ENCODE measurements at regions not wholly inside any gene's neighbourhood (a gene's known extent, or its start where the extent isn't known, plus 50 kb on each side); places are given as distances from the start of the nearest gene placed in this dataset.

DNA sequence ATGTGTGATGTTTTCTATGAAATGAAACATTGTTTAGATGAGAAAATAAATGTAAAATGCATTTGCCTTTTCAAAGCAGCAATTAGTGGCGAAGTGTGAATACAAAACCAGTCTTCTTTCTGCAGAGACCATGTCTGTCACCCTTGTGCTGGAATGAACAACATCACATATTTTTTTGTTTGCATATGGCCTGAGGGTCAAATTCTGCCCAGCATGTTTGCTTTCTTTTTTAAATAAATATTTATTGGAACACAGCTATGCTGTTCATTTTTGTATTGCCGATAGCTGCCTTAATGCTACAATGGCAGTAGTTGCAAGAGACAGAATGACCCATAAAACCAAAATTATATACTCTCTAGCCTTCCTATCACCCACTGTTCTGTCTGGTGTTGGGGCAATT, 75.3 kb upstream of the SNRPN start:
- no peak overlapping the region for H3K4me3 ChIP-seq (ENCODE audit: low read depth, low read length)
- H3K27me3 ChIP-seq (ENCODE audit: control insufficient read depth, insufficient read depth, low read length) = no peaks in the 10 kb centered on the region
- TF ChIP-seq, protein P1, sequence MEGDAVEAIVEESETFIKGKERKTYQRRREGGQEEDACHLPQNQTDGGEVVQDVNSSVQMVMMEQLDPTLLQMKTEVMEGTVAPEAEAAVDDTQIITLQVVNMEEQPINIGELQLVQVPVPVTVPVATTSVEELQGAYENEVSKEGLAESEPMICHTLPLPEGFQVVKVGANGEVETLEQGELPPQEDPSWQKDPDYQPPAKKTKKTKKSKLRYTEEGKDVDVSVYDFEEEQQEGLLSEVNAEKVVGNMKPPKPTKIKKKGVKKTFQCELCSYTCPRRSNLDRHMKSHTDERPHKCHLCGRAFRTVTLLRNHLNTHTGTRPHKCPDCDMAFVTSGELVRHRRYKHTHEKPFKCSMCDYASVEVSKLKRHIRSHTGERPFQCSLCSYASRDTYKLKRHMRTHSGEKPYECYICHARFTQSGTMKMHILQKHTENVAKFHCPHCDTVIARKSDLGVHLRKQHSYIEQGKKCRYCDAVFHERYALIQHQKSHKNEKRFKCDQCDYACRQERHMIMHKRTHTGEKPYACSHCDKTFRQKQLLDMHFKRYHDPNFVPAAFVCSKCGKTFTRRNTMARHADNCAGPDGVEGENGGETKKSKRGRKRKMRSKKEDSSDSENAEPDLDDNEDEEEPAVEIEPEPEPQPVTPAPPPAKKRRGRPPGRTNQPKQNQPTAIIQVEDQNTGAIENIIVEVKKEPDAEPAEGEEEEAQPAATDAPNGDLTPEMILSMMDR (IDR thresholded peaks at IDR 0.05; ENCODE audit: insufficient read depth, low read length, severe bottlenecking) = no peak
- no peak for FAIRE-seq
- no peaks in the 10 kb centered on the region for H3K36me3 ChIP-seq (ENCODE audit: control insufficient read depth, insufficient read depth, low read length)
- DNase-seq (ENCODE audit: low read depth) = no peak

DNA sequence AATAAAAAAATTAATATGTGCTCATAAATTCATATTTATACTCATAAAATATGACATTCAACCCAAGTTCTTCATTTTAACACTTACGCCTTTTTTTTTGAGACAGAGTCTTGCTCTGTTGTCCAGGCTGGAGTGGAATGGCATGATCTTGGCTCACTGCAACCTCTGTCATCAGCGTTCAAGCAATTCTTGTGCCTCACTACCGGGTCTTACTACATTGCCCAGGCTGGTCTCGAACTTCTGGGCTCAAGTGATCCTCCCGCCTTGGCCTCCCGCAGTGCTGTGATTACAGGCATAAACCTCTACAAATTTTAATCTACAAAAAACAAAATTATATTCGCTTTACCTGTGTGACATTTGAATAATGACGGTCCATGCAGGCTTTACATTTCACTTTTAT, 74.1 kb upstream of the SNRPN start:
- FAIRE-seq = no peak
- no peak for DNase-seq (ENCODE audit: low read depth)
- TF ChIP-seq, protein P1 (IDR thresholded peaks at IDR 0.05; ENCODE audit: insufficient read depth, low read length, severe bottlenecking) = no peak
- Histone ChIP-seq H3K4me3 (ENCODE audit: low read depth, low read length) (no peak overlapping the region), H3K27me3 (ENCODE audit: control insufficient read depth, insufficient read depth, low read length) (no peaks in the 10 kb centered on the region), H3K36me3 (ENCODE audit: control insufficient read depth, insufficient read depth, low read length) (no peaks in the 10 kb centered on the region)

DNA sequence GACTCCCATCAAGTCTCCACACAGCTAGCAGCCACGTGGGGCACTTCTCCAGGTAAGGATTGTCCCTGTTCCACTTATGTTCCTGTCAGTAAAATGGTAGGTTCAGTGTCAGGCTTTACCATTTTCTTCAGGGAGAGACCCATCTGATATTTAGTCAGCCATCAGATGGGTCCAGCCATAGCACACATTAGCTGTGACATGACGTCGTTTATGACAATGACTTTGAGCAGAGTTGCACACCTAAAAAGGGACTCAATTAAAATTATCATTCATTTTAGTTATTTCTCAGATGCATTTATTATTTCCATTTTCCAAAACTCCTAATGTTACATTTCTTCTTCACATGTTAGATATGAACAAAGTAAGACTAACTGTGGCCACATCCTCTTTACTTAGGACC, 68.2 kb upstream of the SNRPN start:
- FAIRE-seq (no peak), DNase-seq (ENCODE audit: low read depth) (no peak)
- H3K27me3 ChIP-seq (ENCODE audit: control insufficient read depth, insufficient read depth, low read length) = no peaks in the 10 kb centered on the region
- no peak overlapping the region for H3K4me3 ChIP-seq (ENCODE audit: low read depth, low read length)
- TF ChIP-seq, protein P1 (IDR thresholded peaks at IDR 0.05; ENCODE audit: insufficient read depth, low read length, severe bottlenecking) = no peak
- H3K36me3 ChIP-seq (ENCODE audit: control insufficient read depth, insufficient read depth, low read length) = no peaks in the 10 kb centered on the region

DNA sequence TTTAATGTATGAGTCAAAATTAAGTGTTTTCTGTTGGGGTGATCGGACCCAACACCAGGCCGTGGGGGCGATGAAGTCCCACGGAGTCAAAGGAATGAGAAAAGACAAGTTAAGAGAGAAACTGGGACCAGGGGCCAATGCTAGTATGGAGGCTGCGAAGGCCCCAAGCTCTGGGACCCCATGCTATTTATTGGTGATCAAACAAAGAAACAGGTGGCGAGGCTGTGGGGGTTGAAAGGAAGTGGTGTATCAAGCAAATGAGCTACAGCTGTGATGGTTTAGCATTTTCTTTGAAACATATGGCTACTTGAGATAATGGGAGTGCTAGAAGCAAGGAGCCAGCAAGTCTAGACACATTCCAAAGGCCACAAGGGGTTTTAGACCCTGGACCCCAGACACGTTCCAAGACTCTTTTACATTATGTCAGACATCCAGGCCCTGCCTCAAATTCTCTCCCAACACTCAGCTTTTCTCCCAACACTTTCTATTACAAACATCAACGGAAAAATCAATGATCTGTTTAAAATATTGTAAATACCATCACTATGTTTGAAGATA, 56.0 kb upstream of the SNRPN start:
- FAIRE-seq = no peak

DNA sequence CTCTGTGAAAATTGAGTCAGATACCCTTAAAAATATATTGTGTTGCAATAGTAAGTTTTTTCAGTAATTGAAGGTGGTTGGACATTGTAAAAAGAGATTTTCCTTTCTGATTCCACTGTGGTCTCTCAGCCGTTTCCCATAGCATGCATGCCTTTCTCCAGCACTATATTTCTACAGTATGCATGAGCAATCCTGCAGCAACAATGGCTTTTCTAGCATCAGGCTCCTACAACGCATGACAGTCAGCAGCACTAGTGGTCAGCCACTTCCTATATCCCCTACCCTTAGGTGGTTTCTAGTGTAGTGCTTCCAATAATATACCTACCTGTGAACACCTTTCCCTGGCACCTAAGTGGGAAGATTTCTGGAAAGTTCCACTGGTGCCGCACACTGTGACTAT, 55.4 kb upstream of the SNRPN start:
- TF ChIP-seq, protein P1 (IDR thresholded peaks at IDR 0.05; ENCODE audit: insufficient read depth, low read length, severe bottlenecking) = no peak
- Histone ChIP-seq H3K4me3 (ENCODE audit: low read depth, low read length) (no peak overlapping the region), H3K27me3 (ENCODE audit: control insufficient read depth, insufficient read depth, low read length) (no peaks in the 10 kb centered on the region), H3K36me3 (ENCODE audit: control insufficient read depth, insufficient read depth, low read length) (no peaks in the 10 kb centered on the region)
- FAIRE-seq (no peak), DNase-seq (ENCODE audit: low read depth) (no peak)

More for the DNA sequence above, 56.0 kb upstream of the SNRPN start:
- DNase-seq (ENCODE audit: low read depth) = no peak
- H3K36me3 ChIP-seq (ENCODE audit: control insufficient read depth, insufficient read depth, low read length) = no peaks in the 10 kb centered on the region
- TF ChIP-seq, protein P1 (IDR thresholded peaks at IDR 0.05; ENCODE audit: insufficient read depth, low read length, severe bottlenecking) = no peak
- H3K27me3 ChIP-seq (ENCODE audit: control insufficient read depth, insufficient read depth, low read length) = no peaks in the 10 kb centered on the region
- no peak overlapping the region for H3K4me3 ChIP-seq (ENCODE audit: low read depth, low read length)

DNA sequence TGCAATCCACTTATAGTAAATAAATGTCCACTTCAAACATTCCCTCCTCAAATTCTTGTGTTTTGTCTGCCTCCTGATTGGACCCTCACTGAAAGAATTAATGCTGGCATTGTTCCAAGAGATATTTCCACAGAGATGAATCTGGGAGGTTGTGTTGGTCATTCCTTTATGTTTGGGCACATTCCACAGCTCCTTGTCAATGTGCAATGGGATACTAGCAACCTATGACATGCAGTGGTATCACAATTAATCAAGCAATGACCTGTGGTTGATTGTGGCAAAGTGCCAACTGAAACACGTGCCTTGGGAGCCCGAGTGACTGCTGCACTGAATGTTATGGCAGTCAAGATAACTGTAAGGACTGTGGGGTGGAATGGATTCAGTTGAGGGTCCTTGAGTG, 55.0 kb upstream of the SNRPN start:
- FAIRE-seq (no peak), DNase-seq (ENCODE audit: low read depth) (no peak)
- TF ChIP-seq, protein P1 (IDR thresholded peaks at IDR 0.05; ENCODE audit: insufficient read depth, low read length, severe bottlenecking) = no peak
- Histone ChIP-seq H3K27me3 (ENCODE audit: control insufficient read depth, insufficient read depth, low read length) (no peaks in the 10 kb centered on the region), H3K36me3 (ENCODE audit: control insufficient read depth, insufficient read depth, low read length) (no peaks in the 10 kb centered on the region), H3K4me3 (ENCODE audit: low read depth, low read length) (no peak overlapping the region)

Measured in bronchial epithelial cell (primary cell).